GM06990 (cell line): ENCODE measurements at regions not wholly inside any gene's neighbourhood (a gene's known extent, or its start where the extent isn't known, plus 50 kb on each side); places are given as distances from the start of the nearest gene placed in this dataset.

Experiments
- DNase-seq: peaks from one replicate; pipeline ENCODE4 v3.0.0-alpha.2; 2011; ENCODE audit not compliant: insufficient read length; ENCODE audit errors: extremely low read depth
- H3K27me3 ChIP-seq: replicated peaks from 2 replicates; pipeline ENCODE4 v1.6.0; 2011; ENCODE audit warnings: low read length; ENCODE audit not compliant: control insufficient read depth, insufficient read depth
- H3K36me3 ChIP-seq: 2 replicates; pipeline ENCODE4 v1.5.1; 2011; ENCODE audit warnings: low read length; ENCODE audit not compliant: control insufficient read depth, insufficient read depth
- H3K4me3 ChIP-seq: replicated peaks from 2 replicates; pipeline ENCODE4 v1.5.1; 2011; ENCODE audit warnings: low read depth, mild to moderate bottlenecking, control low read depth, low read length
- TF ChIP-seq, protein P1 (sequence below): IDR thresholded peaks from 2 replicates; pipeline ENCODE4 v1.5.1; 2011; ENCODE audit warnings: low read length, control low read depth, mild to moderate bottlenecking, inconsistent platforms; ENCODE audit not compliant: insufficient read depth, poor library complexity, severe bottlenecking

DNA sequence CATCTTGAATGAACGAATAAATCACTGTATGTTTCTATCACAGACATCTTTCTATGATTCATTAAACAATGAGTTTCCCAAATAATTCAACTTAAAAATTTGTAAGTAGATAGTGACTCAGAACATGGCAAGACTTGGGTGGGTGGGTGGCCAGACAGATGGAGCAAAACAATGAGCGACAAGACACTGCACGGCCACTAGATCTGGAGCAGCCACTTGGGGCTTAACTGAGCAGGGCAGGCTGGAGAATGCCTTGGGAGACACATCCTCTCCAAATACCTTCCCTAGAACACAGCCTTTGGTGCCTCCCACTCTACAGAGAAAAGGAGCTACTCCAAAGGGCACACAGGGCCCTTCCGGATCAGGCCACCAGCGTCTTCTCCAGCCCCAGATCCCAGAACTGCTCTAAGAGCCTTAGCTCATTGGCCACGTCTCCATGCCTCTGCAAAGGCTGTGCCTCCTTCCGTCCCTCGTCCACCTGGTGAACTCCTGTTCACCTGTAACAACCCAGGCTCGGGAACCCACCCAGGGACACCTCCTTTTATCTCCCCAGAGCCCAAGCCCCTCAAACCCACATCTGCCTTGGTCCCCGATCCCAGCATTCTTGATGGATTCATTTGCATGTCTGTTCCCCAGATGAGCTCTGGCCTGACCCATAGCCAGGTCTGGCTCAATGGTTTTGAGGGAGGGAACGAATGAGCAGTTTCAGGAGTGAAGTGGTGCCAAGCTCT, 134.9 kb upstream of the IQSEC1 start:
- no peaks in the 10 kb centered on the region for H3K36me3 ChIP-seq
- no peaks in the 10 kb centered on the region; the same call in 1 of the 2 replicates for H3K27me3 ChIP-seq
- H3K4me3 ChIP-seq, result no peak overlapping the region
- TF ChIP-seq, protein P1, sequence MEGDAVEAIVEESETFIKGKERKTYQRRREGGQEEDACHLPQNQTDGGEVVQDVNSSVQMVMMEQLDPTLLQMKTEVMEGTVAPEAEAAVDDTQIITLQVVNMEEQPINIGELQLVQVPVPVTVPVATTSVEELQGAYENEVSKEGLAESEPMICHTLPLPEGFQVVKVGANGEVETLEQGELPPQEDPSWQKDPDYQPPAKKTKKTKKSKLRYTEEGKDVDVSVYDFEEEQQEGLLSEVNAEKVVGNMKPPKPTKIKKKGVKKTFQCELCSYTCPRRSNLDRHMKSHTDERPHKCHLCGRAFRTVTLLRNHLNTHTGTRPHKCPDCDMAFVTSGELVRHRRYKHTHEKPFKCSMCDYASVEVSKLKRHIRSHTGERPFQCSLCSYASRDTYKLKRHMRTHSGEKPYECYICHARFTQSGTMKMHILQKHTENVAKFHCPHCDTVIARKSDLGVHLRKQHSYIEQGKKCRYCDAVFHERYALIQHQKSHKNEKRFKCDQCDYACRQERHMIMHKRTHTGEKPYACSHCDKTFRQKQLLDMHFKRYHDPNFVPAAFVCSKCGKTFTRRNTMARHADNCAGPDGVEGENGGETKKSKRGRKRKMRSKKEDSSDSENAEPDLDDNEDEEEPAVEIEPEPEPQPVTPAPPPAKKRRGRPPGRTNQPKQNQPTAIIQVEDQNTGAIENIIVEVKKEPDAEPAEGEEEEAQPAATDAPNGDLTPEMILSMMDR, result no peak
- DNase-seq, result no peak

DNA sequence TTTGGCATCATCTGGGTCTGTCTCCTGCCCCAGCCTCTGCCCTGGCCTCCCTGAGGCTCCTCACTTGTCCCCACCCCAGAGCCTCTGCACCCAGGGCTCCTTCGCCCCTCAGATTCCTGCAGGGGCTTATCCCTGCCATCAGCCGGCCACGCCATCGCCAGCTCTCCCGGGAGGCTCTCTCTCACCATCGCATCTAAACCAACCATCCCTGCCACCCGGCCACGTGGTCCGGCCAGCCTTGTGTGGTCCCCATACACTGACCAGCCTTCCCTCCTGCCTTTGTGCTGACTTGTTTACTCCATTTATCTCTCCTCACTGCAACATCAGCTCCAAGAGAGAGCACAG, 134.3 kb upstream of the IQSEC1 start:
- H3K36me3 ChIP-seq, result no peaks in the 10 kb centered on the region
- TF ChIP-seq, protein P1, result no peak
- H3K4me3 ChIP-seq, result no peak overlapping the region
- no peak for DNase-seq
- no peaks in the 10 kb centered on the region; the same call in 1 of the 2 replicates for H3K27me3 ChIP-seq

DNA sequence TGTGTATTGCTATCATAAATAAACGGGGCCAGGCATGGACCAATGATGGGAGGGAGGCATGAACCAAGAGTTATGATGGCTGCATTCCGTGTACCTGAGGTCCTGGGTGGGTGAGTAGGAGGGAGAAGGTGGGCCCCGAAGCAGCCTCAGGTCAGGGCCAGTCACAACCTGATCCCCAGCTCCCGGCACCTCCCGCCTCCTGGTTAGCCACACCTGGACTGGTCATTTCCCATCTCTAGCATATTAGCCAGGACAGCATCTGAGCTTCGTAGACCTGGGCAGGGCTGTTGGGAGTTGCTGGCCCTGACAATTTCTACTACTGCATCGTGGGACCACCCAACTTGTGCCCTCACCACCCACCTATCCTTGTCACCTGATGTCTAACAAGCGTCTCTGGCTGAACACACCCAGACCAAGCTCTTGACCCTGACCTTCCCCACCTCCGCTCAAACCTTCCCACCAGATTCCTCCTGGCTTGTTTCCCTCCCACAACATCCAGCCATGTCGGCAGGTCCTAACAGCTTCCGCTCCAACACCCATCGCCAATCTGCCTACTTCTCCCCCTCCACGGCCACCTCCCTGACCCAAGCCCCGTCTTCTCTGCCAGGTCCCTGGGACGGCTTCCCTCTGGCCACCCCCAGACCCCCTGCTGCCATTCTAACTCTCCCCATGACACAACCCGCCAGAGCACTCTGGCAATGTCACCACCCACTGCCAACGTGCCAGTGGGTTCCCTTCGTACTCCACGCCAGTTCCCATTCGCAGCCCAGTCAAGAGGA, 133.8 kb upstream of the IQSEC1 start:
- no peaks in the 10 kb centered on the region for H3K36me3 ChIP-seq
- H3K4me3 ChIP-seq, result no peak overlapping the region
- no peak for DNase-seq
- TF ChIP-seq, protein P1, result no peak
- H3K27me3 ChIP-seq, result no peaks in the 10 kb centered on the region; the same call in 1 of the 2 replicates

DNA sequence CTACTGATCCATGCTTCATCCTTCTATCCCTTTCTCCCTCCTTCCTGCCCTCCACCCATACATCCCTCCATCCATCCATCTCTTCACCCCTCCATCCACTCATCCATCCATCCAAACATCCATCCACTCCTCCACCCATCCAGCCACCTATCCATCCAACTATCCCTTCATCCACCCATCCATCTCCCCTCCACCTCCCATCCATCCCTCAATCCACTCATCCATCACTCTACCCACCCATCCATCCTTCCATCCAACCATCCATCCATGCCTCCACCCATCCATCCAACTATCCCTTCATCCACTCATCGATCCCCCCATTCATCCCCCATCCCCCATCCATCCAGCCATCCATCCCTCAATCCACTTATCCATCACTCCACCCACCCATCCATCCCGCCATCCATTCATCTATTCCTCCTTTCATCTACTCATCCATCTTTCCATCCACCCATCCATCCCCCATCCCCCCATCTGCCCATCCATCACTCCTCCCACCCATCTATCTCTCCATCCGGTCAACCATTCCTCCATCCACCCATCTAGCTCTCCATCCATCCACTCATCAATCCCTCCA, 132.4 kb upstream of the IQSEC1 start:
- no peak for DNase-seq

DNA sequence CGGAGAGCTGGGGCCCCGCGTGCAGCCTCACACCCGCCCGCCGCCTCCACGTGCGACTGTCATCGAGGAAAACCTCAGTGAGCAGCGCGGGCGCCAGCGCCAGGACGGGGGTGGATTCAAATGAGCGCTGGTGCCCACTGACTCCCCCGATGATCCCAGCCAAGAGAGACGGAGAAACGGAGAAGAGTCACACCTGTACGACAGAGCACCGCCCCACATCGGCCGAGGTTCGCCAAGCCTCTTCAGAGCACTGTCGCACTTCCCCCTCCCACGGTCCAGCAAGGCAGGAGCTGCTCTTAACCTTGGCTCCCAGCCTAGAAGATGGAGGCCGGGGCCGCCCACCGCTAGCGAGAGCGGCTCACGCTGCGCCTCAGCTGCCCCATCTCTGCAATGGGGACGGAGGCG, 130.9 kb upstream of the IQSEC1 start:
- no peaks in the 10 kb centered on the region for H3K36me3 ChIP-seq
- H3K27me3 ChIP-seq, result no peaks in the 10 kb centered on the region; the same call in 1 of the 2 replicates
- no peak overlapping the region for H3K4me3 ChIP-seq
- no peak for DNase-seq
- TF ChIP-seq, protein P1, result no peak

More for the DNA sequence above, 132.4 kb upstream of the IQSEC1 start:
- Histone ChIP-seq H3K4me3 (no peak overlapping the region), H3K36me3 (no peaks in the 10 kb centered on the region), H3K27me3 (no peaks in the 10 kb centered on the region; the same call in 1 of the 2 replicates)
- TF ChIP-seq, protein P1, result no peak
